Lower leg skin (tissue), 3 donors: ENCODE measurements at regions not wholly inside any gene's neighbourhood (a gene's known extent, or its start where the extent isn't known, plus 50 kb on each side); places are given as distances from the start of the nearest gene placed in this dataset.

Source experiments
- POLR2A ChIP-seq, 2 donors: fragments of 450-650 bp; IDR thresholded peaks; one replicate each; pipeline ENCODE4 v1.6.1; 2016 to 2017; ENCODE audit warnings: antibody characterized with exemption in 2 of 2, mild to moderate bottlenecking in 1 of 2, moderate library complexity in 1 of 2
- TF ChIP-seq, protein P1 (sequence below), 3 donors: fragments of 450-650 bp; IDR thresholded peaks; one replicate each; pipeline ENCODE4 v1.5.1; 2016; ENCODE audit warnings: antibody characterized with exemption in 3 of 3, mild to moderate bottlenecking in 3 of 3, moderate library complexity in 2 of 3

DNA sequence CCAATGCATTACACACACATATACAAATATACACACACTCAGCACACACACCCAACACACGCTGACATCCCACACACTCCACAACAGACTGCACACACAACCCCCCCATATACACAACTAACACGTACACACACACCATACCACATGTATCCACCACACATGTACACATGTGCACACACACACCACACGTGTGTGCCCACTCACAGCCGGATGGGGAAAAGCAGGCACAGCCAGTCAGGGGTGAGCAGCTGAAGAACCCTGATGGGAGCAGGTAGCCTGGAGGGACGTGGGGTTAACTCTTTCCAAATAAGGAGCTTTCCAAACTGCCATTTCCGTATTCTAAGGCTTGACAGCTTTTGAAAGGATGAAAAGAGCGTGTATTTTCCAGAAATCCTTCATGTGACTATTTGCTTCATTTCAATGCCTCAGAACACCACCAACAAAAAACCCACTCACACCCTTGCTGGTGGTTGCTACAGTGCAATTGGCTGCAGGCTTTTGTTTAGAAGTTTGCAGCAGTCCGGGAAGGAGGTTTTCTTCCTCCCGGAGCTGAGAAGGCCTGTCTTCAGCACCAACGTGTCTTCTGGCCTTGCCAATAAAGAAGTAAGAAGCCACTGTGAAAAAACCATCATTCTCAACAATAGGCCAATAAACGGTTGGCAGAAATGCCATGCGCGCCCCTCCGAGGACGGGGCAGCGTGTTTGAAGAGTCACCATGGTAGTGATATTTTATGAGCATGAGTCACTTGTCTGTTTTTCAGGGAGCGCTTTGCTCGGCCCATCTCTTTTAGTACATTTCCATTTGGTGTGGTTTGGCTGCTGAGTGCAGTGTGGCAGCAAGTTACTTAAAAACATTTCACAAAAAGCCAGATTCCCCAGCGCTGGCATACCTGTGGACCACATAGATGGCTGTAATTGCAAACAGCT lies 131.3 kb upstream of the GMDS start:
- no peak for TF ChIP-seq POLR2A (IDR thresholded peaks at IDR 0.05)
- TF ChIP-seq, protein P1, sequence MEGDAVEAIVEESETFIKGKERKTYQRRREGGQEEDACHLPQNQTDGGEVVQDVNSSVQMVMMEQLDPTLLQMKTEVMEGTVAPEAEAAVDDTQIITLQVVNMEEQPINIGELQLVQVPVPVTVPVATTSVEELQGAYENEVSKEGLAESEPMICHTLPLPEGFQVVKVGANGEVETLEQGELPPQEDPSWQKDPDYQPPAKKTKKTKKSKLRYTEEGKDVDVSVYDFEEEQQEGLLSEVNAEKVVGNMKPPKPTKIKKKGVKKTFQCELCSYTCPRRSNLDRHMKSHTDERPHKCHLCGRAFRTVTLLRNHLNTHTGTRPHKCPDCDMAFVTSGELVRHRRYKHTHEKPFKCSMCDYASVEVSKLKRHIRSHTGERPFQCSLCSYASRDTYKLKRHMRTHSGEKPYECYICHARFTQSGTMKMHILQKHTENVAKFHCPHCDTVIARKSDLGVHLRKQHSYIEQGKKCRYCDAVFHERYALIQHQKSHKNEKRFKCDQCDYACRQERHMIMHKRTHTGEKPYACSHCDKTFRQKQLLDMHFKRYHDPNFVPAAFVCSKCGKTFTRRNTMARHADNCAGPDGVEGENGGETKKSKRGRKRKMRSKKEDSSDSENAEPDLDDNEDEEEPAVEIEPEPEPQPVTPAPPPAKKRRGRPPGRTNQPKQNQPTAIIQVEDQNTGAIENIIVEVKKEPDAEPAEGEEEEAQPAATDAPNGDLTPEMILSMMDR (IDR thresholded peaks at IDR 0.05): no peak
